Dedifferentiated amniotic fluid mesenchymal stem cell (primary cell): ENCODE measurements at regions not wholly inside any gene's neighbourhood (a gene's known extent, or its start where the extent isn't known, plus 50 kb on each side); places are given as distances from the start of the nearest gene placed in this dataset.
"Not testable (repeated sequence)": the region's sequence is repeated elsewhere in the genome, so short reads cannot be mapped to it uniquely, and the experiment has no call there.

Experiments used
- DNase-seq: peaks from one replicate; pipeline ENCODE4 v3.0.0-alpha.2; 2016; ENCODE audit errors: extremely low spot score

DNA sequence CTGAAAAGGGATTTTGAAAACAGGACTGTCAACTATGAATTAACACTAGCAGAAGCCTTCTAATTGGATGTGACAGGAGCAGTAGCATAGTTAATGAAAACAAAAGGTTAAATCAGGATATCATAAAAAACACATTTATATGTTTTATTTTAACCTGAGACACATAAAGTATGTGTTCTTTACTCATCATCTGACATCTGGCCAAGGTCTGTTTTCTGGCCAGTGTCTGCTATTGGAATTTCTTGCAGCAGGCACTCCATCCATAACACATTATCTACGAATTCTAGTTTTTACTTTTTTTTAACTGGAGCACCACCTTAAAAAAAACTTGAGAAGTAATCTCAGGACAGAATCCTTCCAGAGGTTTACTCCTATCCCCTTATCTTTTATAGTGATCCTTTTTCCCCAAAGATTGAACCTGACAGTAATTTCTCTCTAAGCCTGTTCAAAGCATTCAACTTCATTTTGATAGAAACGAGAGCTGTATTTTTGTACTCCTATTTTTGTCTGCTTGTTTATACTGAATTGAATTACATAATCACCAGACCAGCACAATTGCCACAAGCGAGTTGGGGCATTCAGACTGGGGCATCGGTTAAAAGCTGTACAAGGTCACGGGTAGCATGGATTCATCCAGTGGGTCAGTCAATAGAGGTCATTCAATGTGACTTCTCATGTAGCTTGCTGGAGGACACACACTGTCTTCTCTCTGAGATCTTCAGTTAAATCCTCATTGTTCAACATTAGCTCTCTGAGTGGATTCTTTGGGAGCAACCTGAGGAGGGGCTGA is 205.6 kb upstream of the CLINT1 start:
- DNase-seq: no peak

DNA sequence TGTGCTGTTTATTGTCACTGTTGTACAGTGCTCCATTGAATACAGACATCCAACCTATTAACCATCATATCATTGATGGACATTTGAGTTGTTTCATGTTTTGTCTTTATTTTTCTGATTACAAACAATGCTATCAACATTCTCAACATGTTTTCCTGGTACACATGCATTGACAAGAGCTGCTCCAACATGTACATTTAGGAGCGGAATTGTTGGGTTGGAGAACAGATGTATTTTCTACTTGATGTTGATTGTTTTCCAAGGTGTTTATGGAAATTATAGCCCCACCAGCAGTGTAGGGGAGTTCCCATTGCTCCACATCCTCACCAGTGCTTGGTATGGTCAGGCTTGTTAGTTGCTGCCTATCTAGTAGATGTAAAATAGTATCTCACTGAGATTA is 204.1 kb upstream of the CLINT1 start:
- DNase-seq: no peak

DNA sequence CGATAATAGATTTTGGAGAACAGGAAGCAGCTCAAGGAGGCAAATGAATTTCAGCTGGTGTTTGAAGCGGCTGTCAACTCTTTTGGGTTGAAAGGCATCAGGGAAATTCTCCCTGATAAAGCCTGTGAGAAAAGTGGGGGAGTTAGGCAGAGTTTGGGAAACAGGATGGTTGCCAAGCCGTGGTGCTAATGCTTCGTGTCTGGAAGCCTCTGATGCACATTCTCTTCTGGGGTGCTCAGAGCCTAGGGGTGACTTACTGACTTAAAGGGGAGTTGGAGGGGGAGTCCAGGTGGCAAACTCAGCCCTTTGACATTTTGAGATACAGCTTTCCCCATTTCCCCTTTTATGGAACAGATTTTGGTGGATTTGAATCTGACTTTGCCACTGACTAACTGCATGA is 202.5 kb upstream of the CLINT1 start:
- DNase-seq: no peak

DNA sequence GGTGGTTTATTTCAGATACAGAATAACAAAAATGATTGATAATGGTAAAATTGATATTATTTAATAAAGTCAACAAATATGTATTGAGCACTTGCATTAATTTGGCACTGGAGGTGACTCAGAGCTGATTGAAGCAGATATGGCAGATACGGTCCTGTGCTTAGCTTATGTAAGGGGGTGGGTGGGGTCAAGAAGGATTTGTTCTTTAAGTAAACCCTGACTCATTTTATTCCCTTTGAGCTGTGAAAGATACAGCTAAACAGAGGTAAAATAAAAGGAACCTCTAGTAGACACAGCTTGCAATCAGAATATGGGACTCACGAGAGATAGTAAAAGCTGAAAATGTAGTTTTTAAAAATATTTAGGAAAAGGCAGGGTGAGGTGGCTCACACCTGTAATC is 201.3 kb upstream of the CLINT1 start:
- DNase-seq: no peak

DNA sequence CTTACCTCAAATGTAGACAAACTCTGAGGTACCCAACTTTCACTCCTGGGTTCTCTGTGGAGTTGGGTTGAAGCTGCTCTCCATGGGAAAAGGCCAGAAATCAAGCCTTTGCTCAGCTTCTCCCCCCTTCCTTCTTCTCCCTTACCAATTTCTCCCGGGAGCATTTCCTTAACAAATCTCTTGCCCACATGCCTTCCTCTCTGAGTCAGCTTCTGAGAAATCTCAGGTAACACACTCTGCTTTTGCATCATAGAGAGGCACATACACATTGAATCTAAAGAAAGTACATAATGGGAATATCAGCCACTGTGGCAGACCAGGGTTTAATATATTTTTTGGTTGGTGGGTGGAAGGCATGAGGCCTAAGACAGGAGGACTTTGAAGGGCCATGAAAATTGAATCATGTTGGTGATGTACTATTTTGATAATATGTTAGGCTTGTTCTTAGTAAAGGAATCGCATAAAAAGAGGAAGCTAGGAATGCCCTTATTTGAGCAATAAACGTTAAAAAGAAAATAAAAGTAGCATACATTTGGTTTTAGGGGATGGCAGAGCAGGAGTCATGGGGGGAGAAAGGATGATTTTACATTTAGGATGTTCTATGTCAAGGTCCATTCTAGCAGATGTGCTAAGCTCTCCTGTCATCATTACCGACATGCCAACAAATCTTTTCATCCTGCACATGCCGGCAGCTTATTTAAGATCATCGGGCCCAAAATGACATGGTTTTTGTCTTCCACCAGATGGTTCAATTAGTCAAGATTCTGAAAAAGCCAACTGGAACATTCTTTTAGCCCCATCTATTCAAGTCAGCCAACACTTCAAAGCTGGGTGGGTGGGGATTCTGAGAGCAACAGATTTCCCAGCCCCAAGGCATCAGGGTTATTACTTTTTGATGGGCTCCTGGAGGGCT is 199.5 kb upstream of the CLINT1 start:
- DNase-seq: no peak

DNA sequence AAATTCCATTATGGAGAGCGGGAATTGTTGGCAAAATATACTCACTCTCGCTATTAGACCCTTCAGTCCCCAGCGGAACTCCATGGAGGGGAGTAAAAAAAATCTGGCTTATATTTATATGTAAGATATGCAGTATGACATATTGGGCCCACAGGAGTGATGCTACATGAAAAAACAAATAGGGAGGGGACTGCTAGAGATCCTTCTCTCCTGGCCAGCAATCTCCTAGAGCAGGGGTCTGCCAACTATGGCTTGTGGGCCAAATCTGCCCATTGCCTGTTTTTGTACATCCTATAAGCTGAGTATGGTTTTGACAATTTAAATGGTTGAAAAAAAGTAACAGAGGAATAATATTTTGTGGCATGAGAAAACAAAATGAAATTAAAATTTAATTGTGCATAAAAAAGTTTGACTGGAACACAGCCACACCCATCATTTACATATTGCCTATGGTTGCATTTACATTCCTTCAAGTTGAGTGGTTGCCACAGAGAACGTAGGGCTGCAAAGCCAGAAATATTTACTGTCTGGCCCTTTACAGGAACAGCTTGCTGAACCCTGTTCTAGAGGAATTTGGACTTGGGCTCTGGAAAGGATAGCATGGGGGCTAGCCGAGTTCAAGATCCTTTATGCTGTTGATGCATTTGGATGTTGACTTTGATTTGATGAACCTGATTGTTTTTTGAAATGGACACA is 197.3 kb upstream of the CLINT1 start:
- peak; percentile 91 for DNase-seq

DNA sequence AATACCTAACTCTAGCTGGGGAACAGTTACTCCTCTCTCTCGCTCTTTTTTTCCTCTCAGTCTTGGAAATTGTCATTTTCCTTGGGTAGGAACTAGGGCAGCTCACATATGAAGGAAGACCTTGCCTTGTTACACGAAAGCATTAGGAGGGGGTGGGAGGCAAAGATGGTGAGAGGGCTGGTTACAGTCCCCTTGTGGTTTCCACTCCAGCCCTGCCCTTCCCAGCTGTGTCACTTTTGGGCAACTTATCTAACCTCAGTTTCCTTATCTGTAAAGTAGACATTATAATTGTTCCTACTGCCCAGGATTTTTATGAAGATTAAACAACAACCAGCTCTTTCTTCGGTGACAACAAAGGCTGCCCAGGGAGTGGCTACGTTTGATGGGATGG is 196.2 kb upstream of the CLINT1 start:
- no peak for DNase-seq

DNA sequence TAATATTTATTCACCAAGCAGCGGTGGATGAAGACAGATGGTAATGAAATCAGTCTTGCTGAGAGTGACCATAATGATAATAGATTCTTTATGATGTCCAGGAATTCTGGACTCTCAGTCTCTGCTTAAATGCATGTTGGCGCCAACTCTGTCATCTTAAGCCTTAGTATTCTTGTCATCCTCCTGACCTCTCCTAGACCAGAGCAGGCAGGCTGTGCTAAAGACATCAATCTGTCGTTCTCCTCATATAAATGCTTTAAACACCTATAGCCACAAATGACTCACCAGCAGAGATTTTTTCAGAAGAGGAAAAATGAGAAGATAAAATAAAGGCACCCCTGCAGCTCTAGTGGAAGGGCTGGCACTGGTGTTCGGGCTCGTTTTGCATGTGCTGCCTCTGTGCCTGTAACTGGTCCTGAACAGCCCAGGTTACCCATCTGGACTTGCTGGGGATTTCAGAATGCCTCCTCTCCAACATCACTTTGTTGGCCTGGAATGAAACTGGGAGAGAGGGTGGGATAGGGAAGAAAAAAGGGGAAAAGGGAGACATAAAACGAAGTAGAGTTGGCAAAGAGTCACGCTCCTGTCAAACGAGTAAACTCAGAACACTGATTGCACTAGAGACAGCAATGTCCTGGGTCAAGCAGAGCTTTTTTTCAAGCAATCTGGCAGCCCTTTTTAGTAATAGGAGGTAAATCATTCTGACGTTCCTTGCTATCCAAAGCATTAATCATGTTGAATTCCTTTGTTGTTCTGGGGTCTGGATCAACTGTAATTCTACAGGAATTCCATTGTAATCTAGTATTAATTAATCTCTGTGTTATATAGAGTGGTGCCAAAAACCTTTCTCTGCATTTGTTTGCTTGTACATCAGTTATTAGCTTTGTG is 195.5 kb upstream of the CLINT1 start:
- no peak for DNase-seq

DNA sequence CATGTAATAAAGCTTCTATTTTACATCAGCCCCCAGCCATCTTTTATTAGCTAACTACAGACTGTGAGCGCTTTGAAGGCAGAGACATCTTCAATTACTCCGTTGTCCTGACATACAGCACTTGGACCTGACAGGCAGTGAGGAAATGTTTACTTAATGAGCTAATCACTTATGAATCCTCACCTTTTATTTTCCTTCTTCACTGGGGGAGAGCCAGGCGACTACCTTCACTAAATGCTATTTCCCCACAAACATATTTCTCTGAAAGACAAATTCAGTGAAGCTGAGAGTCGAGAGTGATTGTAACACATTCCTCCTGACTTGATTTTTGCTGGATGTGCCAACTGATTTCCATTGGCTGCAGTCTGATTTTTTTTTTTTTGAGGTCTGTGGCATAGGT is 192.1 kb upstream of the CLINT1 start:
- no peak for DNase-seq

DNA sequence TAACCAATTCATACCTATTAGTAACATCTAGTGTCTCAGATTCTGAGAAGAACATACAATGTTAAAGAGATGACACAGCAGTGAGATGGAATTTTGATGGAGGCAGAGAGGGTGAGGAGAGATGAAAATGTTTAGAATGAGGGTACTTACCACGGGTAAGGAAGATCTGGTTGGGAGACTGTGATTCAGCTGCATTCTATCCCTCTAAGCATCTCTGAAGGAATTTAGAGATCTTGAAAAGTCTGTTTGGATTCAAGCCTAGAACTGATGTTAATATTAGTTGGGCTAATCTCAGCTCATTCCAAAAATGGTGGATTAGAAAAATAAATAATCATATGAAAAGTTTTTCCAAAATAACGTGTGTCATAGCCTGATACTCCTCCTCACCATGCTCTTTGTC is 191.5 kb upstream of the CLINT1 start:
- peak; percentile 39 for DNase-seq

DNA sequence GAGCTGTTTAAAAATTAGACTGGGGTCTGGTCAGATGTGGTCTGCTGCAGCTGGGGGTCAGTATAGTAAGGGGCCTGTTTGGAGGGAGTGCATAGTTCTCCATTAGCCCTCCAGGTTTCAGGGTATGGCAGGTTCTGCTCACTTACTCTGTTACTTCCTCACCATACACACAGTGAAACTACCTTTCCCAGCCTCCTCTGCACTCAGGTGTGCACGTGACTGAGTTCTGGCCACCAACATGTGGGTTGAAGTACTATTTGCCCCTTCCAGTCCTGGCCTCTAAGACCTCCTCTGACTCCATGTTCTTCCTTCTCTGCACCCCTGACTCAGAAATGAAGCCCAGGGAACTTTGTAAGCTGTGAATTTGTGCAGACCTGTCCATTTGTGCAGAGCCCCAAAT is 190.5 kb upstream of the CLINT1 start:
- DNase-seq: no peak

DNA sequence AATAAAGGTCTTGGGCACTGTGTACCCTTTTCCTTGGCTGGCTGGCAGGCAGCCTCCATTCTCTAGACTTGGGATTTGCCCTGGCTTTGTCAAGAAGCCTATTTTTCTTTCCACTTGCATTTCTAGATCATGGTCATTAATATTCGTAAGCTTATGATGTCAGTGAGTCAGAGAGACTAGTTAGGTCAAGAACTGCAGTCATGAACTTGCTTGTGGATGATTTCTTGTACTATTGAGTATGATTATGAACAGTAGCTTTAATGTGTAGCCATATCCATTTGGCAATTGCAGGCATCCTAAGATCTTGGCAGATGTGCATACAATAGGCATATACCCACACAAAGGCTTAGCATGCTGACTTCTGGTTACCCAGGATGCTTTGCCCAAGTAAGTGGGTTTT is 186.8 kb upstream of the CLINT1 start:
- no peak for DNase-seq

DNA sequence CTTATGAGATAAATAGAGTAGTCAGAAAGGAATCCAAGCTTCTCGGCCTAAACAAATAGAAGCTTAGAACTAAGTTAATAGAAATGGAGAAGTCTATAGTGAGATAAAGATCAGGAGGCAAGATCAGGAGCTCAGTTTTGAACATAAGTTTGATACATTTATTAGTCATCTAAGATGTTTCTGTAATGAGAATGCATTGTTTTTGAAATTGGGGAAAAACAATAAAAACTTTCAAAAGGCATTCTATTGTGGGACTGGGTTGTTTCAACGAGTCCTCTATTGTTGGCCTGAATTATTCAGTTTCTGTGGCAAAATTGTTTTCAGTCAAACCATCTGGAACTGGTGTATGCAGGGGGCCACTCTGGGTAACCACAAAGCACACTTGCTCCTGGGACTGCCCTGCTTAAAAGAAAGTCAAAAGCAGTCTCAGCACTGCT is 181.0 kb upstream of the CLINT1 start:
- no peak for DNase-seq

DNA sequence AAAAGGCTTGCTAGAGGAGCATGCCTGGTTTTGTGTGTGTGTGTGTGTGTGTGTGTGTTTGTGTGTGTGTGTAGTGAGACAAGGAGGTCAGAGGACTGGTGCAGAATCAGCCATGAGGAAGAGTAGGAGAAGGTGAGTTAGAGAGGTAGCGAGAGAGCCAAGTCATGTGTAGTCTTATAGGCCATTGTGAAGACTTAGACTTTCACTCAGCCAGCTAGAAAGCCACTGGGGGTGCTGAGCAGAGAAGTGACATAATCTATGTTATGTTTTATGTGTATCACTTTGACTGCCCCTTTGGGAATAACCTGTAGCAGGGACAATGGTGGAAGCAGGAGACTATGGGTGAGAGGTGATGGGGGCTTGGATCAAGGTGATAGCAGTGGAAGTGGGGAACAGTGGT is 180.5 kb upstream of the CLINT1 start:
- no peak for DNase-seq

DNA sequence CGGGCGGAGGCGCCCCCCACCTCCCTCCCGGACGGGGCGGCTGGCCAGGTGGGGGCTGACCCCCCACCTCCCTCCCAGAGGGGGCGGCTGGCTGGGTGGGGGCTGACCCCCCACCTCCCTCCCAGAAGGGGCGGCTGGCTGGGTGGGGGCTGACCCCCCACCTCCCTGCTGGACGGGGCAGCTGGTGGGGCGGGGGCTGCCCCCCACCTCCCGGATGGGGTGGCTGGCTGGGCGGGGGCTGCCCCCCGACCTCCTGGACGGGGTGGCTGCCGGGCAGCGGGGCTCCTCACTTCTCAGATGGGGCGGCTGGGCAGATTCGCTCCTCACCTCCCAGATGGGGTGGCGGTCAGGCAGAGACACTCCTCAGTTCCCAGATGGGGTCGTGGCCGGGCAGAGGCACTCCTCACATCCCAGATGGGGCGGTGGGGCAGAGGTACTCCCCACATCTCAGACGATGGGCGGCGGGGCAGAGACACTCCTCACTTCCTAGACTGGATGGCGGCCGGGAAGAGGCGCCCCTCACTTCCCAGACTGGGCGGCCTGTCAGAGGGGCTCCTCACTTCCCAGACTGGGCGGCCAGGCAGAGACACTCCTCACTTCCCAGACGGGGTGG is 178.1 kb upstream of the CLINT1 start:
- not testable (repeated sequence) for DNase-seq

DNA sequence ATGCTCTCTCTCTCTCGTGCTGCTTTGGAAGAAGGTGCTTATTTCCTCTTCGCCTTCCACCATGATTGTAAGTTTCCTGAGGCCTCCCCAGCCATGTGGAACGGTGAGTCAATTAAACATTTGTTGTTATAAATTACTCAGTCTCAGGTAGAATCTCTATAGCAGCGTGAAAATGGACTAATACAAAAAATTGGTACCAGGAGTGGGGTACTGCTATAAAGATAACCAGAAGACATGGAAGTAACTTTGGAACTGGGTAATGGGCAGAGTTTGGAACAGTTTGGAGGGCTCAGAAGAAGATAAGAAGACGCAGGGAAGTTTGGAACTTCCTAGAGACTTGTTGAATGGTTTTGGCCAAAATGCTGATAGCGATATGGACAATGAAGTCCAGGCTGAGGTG is 175.6 kb upstream of the CLINT1 start:
- not testable (repeated sequence) for DNase-seq

DNA sequence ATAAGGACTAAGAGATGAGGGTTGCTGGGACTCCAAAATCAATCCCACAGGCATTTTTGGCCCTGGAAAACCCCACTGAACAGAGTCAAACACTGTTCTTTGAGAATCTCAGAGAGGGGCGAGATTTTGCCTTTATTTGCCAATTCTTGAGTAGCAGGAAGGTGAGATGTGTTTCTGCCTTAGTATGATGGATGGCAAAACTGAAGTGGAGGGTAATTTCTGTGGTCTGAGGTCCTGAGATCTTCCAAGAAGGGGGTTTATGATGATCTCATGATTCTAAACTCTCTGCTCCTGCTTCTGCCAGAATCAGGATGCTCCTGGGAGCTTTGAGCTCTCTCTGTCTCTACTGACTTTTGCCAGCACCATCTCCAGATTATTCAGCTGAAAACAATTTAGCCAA is 174.8 kb upstream of the CLINT1 start:
- DNase-seq: no peak

DNA sequence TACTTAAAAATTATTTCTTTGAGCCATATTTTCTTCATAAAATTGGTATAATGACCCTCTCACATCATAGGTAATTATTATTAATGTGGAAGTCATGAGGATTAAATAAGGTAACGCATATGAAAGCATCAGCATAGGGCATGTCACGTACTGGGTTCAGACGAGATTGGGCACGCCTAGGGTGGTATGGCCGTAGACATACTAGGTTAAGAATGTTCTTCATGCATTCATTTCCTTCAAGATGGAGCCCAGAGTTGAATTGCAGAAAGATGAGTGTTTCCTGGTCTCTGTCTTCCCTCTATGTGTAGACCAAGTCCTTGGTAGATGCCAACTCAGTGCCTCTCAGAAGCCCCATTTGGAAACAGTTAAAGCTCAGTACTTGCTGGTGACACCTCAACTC is 174.1 kb upstream of the CLINT1 start:
- no peak for DNase-seq

DNA sequence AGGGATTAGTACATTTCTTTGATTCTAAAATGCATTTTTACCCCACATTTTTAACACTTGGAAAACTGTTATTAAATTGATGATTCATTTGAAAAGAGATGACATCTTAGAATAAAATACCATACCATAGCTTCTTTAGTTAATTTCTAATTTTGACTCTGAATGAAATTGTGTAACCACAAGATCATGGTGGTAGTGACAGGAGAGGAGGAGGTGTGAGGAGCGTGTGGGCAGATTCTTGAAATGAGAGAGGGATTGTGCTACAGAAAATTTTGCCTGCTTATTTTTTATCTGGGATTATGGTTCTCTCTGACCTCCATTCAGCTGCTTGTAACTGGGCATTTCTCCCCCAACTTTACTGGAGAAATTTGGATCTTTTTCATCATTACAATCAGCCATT is 173.3 kb upstream of the CLINT1 start:
- no peak for DNase-seq

DNA sequence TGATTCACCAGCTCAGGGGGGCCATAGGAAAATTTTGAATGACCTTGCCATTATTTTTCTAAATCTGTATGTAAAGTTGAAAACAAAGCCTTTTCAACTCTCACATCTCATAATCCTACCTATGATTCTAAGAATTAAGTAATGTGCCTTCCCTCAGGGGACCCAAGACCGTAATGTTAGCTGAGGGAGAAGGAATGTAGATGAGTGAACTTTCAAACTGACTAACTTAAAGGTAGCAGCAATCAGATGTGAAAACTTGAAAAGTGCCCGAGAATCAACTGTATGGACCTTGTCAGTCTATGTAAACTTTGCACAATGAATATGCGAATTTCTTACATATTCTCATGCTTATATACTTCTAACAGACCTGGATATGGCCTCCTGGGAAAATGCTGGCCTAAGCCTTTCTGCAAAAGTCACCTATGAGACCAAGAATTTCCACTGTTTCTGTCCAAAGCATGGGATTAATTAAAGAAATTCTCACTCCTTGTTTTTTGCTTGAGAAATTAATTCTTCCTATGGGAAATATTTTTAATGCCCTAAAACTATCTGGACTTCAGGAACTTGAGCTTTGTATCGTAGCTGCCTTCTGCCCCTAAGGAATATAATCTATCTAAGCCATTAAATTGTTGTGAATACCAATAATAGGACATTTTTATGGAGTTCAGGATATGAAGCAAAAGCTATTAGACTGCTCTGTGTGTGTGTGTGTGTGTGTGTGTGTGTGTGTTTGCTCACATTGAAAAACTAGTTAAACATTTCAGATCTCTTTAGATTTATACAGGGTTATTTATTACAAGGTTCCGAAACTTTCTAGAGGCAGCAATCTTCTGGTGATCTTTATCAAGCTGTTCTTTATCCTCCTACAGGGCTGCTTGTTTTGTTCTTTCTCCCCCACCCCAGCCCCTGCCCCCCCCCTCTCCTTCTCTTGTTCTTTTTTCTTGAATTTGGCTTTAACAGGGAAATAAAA is 169.1 kb upstream of the CLINT1 start:
- no peak for DNase-seq
